ENCODE measurements at regions not wholly inside any gene's neighbourhood (a gene's known extent, or its start where the extent isn't known, plus 50 kb on each side); places are given as distances from the start of the nearest gene placed in this dataset.

DNA sequence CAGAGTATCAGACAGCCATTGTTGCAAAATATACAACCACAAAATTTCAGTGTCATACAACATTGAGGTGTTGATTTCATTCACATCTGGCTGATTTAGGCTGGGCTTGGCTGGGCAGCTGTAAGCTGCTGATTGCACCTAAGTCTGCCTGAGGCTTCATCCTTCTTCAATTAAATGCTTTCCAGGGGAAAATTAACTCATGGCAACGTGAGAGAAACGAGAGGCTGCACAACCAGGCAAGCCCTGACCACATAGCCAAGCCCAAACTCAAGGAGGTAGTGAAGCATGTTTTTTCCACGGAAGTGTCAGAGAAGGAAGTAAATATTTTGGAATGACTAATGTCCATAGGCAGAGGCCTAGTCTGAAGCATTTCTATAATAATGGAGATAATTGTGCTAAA, 273.8 kb upstream of the ZC3H12C start:
- peaks cover 0 to 2% (median 0%) of the 10 kb centered on the region in 3 donors for H3K27me3 ChIP-seq (ENCODE audit: insufficient read depth in 3 of 3, low read length in 2 of 3)
- WGBS, 3 donors = 19 to 31% (median 20%) methylated on average over 3 of the region's 3 CpGs

DNA sequence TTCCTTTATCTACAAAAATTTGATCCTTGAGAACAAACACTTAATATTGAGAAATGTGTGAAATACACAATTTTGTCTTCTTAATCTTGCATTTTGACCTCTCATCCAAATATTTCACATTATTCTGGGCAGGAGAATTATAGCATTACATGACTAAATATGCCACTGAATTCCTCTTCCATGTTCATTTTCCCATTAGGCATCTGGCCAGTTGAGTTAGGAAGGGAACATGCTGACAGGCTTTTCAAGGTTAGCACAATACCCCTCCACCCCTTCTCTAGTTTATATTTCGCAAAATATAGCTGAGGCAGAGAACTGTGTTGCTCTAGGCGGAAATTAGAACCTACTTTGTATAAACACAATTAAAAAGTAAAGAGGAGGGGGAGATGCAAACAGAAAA, 271.7 kb upstream of the ZC3H12C start:
- WGBS, 3 donors = 74 to 82% (median 74%) methylated on average over 2 of the region's 2 CpGs

More for the DNA sequence above, 273.8 kb upstream of the ZC3H12C start:
- TF ChIP-seq, protein P1, sequence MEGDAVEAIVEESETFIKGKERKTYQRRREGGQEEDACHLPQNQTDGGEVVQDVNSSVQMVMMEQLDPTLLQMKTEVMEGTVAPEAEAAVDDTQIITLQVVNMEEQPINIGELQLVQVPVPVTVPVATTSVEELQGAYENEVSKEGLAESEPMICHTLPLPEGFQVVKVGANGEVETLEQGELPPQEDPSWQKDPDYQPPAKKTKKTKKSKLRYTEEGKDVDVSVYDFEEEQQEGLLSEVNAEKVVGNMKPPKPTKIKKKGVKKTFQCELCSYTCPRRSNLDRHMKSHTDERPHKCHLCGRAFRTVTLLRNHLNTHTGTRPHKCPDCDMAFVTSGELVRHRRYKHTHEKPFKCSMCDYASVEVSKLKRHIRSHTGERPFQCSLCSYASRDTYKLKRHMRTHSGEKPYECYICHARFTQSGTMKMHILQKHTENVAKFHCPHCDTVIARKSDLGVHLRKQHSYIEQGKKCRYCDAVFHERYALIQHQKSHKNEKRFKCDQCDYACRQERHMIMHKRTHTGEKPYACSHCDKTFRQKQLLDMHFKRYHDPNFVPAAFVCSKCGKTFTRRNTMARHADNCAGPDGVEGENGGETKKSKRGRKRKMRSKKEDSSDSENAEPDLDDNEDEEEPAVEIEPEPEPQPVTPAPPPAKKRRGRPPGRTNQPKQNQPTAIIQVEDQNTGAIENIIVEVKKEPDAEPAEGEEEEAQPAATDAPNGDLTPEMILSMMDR (IDR thresholded peaks at IDR 0.05) = no peak
- Histone ChIP-seq H3K27ac (no peak overlapping the region), H3K36me3 (ENCODE audit: insufficient read depth in 1 of 2, low read depth in 1 of 2) (no peaks in the 10 kb centered on the region), H3K9me3 (no peaks in the 10 kb centered on the region), H3K4me1 (no peaks in the 10 kb centered on the region), H3K4me3 (no peak overlapping the region)
- DNase-seq = no peak
- intact Hi-C loops (cut with DNase I) = no loop called here
- no peak for ATAC-seq

DNA sequence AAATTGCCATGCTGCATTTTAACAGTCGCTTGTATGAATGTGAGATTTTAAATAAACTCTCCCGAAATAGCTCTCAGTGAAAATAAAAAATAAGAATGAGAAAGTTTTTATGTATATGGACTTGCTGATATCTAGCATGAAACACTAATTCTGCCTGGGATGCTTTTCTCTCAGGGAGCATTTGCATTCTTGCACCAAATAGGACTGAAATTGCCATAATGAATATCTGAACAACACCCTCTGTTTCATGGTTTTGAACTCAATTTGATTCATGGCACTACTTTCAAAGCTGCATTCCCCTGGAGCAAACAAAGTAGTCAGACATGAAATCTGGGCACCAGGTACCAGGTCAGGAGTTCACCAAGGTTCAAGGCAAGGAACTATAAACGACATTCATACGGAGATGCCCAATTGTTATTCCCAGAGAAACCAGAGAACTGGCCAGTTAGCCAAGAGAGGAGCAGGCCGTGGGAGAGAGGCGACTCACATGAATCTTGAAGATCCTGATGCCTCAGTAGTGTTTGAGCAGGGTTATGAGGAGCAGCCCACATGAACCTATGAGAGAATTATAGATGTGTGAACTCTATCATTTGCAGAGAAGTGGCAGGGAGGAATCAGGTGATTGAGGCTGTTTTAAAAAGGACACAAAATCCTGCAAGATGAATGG, 270.6 kb upstream of the ZC3H12C start:
- intact Hi-C loops (cut with DNase I) = no loop called here

More for the DNA sequence above, 271.7 kb upstream of the ZC3H12C start:
- no peak for ATAC-seq
- intact Hi-C loops (cut with DNase I) = no loop called here
- no peaks in the 10 kb centered on the region for H3K4me1 ChIP-seq
- TF ChIP-seq, protein P1 (IDR thresholded peaks at IDR 0.05) = no peak
- no peaks in the 10 kb centered on the region for H3K27me3 ChIP-seq (ENCODE audit: insufficient read depth in 3 of 3, low read length in 2 of 3)
- DNase-seq = no peak
- no peaks in the 10 kb centered on the region for H3K36me3 ChIP-seq (ENCODE audit: insufficient read depth in 1 of 2, low read depth in 1 of 2)
- no peak overlapping the region for H3K27ac ChIP-seq
- H3K9me3 ChIP-seq = no peaks in the 10 kb centered on the region
- H3K4me3 ChIP-seq = no peak overlapping the region

DNA sequence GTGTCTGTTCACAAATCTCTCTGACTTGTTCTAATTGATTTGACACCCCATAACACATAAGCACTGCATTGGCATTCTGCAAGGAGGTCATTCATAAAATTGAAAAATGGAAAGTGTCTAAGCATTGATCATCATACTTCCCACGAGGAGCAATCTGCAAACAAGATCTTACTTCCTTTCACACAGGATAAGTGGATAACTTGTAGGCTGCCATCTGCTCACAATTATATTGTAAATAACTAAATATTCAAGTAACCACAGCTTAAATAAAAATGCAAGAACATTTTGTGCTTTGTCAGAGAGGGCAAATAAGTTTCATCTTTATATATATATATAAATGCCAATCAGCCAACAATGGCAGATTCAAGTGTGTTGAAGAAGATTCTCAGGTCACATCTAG, 264.8 kb upstream of the ZC3H12C start:
- Histone ChIP-seq H3K4me1 (no peaks in the 10 kb centered on the region), H3K36me3 (ENCODE audit: insufficient read depth in 1 of 2, low read depth in 1 of 2) (no peaks in the 10 kb centered on the region), H3K9me3 (no peaks in the 10 kb centered on the region), H3K27me3 (ENCODE audit: insufficient read depth in 3 of 3, low read length in 2 of 3) (no peaks in the 10 kb centered on the region), H3K4me3 (no peak overlapping the region), H3K27ac (no peak overlapping the region)
- 35 to 43% (median 37%) methylated on average over 1 of the region's 1 CpG for WGBS, 3 donors
- DNase-seq (no peak), ATAC-seq (no peak)
- intact Hi-C loops (cut with DNase I) = no loop called here
- TF ChIP-seq, protein P1 (IDR thresholded peaks at IDR 0.05) = no peak

More for the DNA sequence above, 270.6 kb upstream of the ZC3H12C start:
- no peak for ATAC-seq
- TF ChIP-seq, protein P1 (IDR thresholded peaks at IDR 0.05) = no peak
- Histone ChIP-seq H3K27me3 (ENCODE audit: insufficient read depth in 3 of 3, low read length in 2 of 3) (no peaks in the 10 kb centered on the region), H3K4me1 (no peaks in the 10 kb centered on the region), H3K36me3 (ENCODE audit: insufficient read depth in 1 of 2, low read depth in 1 of 2) (no peaks in the 10 kb centered on the region), H3K27ac (no peak overlapping the region), H3K4me3 (no peak overlapping the region), H3K9me3 (no peaks in the 10 kb centered on the region)
- no peak for DNase-seq
- WGBS, 3 donors = 76 to 80% (median 77%) methylated on average over 6 of the region's 6 CpGs

DNA sequence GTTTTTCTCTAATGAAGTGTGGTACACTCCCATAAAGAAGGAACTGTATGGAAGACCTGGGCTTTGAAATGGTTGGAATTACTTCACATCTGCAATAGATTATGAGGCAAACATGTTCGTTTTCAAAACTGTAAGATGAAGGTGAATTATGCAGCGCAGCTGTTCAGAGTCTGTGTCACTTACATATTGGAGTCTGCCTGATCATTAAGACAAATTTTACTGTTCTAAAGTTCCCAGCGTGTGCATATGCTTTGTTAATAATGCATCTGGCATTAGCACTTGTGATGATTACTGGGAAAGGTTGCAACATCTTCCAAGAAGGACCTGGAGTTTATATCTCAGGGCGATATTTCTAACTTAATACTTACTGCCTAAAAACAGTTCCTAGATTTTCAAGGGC, 255.2 kb upstream of the ZC3H12C start:
- no peak overlapping the region for H3K4me3 ChIP-seq
- 36 to 51% (median 40%) methylated on average over 4 of the region's 4 CpGs for WGBS, 3 donors
- ATAC-seq (no peak), DNase-seq (no peak)
- intact Hi-C loops (cut with DNase I) = no loop called here
- no peaks in the 10 kb centered on the region for H3K4me1 ChIP-seq
- TF ChIP-seq, protein P1 (IDR thresholded peaks at IDR 0.05) = no peak
- no peaks in the 10 kb centered on the region for H3K36me3 ChIP-seq (ENCODE audit: insufficient read depth in 1 of 2, low read depth in 1 of 2)
- H3K9me3 ChIP-seq = peaks cover 4% of the 10 kb centered on the region
- no peaks in the 10 kb centered on the region for H3K27me3 ChIP-seq (ENCODE audit: insufficient read depth in 3 of 3, low read length in 2 of 3)
- no peak overlapping the region for H3K27ac ChIP-seq

Data from psoas muscle (tissue), 7 donors.